GM21381 (cell line): ENCODE measurements at regions not wholly inside any gene's neighbourhood (a gene's known extent, or its start where the extent isn't known, plus 50 kb on each side); places are given as distances from the start of the nearest gene placed in this dataset.
"Not testable (repeated sequence)": the region's sequence is repeated elsewhere in the genome, so short reads cannot be mapped to it uniquely, and the experiment has no call there.

Experiments used
- ATAC-seq: cut with Tn5 transposase; IDR thresholded peaks from one replicate; pipeline ENCODE4 v1.9.1; 2021; ENCODE audit warnings: mild to moderate bottlenecking, moderate library complexity; ENCODE audit not compliant: unreplicated experiment

DNA sequence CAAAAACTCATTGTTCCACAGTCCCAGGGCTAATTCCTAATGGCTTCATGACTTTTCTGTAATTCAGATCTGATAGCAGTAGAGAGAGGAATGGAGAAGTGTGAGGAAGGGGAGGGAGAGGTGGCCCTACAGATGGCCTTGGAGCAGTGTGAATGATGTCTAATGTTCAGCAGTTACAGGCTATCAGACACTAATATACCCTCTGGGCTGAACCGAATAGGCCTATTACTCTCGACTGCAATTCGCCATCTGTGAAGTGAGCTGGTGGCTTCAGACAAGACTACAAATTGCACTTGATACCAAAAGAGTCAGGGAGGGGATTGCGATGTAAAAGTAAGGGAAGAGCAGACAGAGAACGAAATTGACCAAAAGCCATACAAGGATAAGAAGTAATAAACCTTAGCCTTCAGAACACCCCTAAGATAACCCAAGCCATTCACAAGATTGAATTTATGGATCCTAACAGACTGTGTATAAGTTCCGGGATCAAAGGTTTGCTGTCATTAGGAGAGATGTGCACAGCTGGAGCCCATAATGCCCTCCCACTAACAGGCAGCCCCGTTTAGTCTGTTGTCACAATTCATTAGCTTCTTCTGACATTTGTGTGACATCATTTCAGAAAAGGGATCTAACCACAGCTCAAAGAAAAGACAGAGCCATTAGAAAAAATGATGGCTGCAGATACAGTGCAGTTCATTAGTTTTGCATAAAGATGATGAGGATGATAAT is 642.4 kb upstream of the API5 start:
- ATAC-seq = no peak

- ATAC-seq = no peak
Measured at GRCh38 chr11:42674436-42674835, 637.4 kb upstream of the API5 start.

- ATAC-seq = no peak
Measured at GRCh38 chr11:42707541-42707940, 604.3 kb upstream of the API5 start.

GRCh38 chr11:42709216-42709615 is 602.6 kb upstream of the API5 start:
- ATAC-seq = no peak

DNA sequence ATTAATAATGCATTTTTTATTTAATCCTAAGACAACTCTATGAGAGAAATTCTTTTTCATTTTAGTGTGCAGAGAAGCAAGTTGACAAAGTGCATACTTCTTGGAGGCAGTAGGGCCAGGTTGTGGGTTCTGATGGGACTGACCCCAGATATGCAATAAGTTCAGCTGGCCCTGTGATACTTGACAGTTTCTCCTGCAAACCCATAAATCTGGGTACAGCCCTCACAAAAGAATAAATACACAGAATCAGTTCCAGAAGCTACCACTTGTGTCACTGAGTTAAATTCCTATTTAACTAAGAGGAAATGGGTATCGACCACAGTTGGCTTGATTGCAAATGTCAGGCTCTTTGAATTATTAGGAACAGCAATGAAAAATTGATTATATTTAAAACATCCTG is 598.5 kb upstream of the API5 start:
- ATAC-seq = no peak

GRCh38 chr11:42713753-42714152 is 598.0 kb upstream of the API5 start:
- no peak for ATAC-seq

- ATAC-seq = no peak
Measured at GRCh38 chr11:42720716-42721563, 590.9 kb upstream of the API5 start.

- ATAC-seq = no peak
Measured at GRCh38 chr11:42727879-42728278, 583.9 kb upstream of the API5 start.

- ATAC-seq = no peak
Measured at GRCh38 chr11:42762348-42762747, 549.4 kb upstream of the API5 start.

GRCh38 chr11:42764936-42765335 is 546.9 kb upstream of the API5 start:
- no peak for ATAC-seq

- ATAC-seq = no peak
Measured at GRCh38 chr11:42768576-42768975, 543.2 kb upstream of the API5 start.

DNA sequence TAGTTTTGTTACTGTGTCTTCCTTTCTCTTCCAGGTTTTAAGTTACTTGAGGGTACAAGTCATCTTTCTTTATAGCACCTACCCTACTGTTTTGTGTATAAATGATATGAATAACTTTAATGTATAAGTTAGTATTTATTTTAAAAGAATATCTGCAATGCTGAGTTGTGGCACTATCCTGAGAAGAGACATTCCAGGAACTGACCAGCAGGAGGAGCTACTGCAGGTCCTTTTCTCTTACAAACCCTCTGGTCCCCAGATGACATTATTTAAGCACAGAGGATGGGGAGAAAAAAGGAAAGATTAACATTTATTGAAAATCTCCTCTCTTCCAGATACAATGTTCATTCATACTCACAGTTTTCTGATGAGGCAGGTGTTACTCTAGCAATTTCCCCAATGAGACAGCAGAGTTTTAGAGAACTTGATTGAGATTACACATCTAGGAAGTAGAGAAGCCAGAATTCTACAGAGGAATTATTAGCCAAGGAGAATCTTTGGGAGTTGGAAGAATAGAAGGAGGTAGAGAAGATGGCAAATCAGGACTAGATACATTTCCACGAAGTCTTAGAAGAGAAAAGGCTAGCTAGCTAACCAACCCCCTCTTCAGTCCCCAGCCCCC is 541.2 kb upstream of the API5 start:
- ATAC-seq = peak; percentile 66

DNA sequence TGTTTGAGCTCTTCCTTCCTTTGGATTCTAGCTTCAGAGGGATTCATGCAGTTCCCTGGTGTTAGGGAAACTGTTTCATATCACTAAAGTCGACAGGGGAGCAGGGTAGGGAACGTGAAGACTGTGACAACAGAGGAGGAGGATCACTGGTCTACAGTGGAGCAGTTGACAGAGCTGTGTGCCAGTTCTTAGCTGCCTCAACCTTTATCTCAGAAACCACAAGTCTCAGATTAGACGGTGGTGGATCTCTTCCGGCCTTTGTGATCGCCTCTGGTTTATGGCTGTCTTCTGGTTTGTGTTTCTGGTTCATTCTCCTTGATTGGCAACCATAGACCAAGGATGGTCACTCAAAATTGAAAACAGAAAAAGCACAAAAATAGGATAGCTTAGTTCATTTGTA is 538.9 kb upstream of the API5 start:
- no peak for ATAC-seq

GRCh38 chr11:42773729-42774128 is 538.1 kb upstream of the API5 start:
- ATAC-seq = no peak

DNA sequence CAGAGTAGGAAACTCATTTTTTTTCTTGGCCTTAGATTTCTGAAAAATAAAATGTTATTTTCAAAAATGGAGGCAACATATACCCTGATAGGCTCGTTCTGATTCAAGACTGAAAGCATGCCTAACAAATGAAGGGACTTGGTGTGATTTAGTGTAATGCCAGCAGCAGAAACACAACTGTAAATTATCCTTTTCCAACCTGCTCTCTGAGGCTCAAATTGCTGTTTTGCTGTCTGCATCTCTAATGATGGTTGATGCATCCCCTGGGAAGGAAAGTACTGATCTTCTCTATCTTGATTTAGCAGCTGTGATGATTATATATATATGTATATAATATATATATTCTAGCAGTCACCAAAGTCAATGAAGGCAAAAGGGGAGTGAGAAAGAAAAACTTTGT is 537.2 kb upstream of the API5 start:
- no peak for ATAC-seq

DNA sequence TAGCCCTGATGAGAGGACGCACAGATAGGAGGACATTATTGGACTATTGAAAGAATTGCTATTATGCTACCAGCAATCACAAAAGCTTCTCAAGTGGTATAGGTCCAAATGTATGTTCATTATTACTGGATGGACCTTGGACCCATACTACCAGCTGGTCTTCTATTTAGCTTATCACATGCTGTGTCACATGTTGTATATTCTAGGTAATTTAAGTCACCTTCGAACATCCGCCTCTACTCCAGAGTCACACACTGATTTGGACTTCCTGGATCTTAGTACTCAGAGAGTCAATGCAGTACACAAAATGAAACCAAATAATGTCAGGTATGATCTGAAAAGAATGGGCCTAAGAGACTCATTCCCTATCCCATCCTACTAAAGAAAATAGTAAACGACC is 534.0 kb upstream of the API5 start:
- ATAC-seq = no peak

DNA sequence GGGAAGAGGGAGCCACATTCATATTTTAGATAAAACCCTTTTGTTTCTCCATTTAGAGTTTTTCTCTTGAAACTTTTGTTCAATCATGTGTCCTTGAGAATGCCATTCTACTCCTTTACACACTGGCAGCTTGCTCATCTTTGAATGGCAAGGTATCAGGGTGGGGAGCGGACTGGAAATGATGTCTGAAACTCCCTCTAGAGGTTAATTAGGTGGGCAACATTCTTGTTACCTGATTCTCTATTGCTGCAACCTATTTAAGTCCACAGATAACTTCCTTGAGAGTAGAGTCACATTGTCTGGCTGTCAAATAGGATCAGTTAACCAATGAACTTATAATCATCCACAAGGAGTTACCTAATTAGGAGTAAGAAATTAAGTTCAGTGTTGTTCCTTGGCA is 533.6 kb upstream of the API5 start:
- ATAC-seq = no peak

DNA sequence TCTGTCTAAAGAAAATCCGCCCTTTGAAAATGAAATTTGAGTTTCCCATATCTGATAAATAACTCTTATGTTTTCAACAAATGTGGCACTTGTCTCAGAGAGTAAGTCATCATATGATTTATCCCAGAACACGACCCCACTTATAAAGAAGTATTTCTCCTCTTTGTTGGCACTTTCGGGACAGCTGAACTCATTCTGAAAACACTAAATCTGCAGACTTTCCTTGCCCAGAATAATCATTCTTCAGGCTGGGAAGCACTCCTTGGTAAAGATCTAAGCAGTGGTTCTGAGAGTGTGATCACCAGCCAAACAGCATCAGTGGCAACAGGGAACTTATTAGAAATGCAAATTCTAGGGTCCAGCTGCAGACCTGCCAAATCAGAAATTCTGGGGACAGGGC is 532.2 kb upstream of the API5 start:
- ATAC-seq = no peak

GRCh38 chr11:42786981-42787380 is 524.8 kb upstream of the API5 start:
- no peak for ATAC-seq

DNA sequence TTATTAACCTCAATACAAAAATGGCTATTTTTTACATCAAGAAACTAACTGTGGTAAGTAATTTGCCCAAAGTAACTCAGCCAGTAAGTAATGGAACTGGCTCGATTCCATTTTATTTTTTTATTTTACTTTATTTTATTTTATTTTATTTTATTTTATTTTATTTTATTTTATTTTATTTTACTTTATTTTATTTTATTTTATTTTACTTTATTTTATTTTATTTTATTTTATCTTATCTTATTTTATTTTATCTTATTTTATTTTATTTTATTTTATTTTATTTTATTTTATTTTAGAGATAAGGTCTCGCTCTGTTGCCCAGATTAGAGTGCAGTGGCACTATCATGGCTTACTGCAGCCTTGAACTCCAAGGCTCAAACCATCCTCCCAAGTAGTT is 516.3 kb upstream of the API5 start:
- not testable (repeated sequence) for ATAC-seq

GRCh38 chr11:42800041-42800440 is 511.8 kb upstream of the API5 start:
- ATAC-seq = no peak
